ENCODE measurements at regions not wholly inside any gene's neighbourhood (a gene's known extent, or its start where the extent isn't known, plus 50 kb on each side); places are given as distances from the start of the nearest gene placed in this dataset.

- DNase-seq: no peak
Measured at GRCh38 chr6:141364232-141364631, 768.5 kb upstream of the GJE1 start.

GRCh38 chr6:141361559-141361958 is 771.2 kb upstream of the GJE1 start:
- DNase-seq: no peak

GRCh38 chr6:141359953-141360352 is 772.8 kb upstream of the GJE1 start:
- DNase-seq: no peak

- no peak for DNase-seq
Measured at GRCh38 chr6:141354191-141354955, 778.4 kb upstream of the GJE1 start.

GRCh38 chr6:141351721-141352120 is 781.0 kb upstream of the GJE1 start:
- DNase-seq: no peak

GRCh38 chr6:141349710-141350109 is 783.0 kb upstream of the GJE1 start:
- DNase-seq: peak; percentile 65

- no peak for DNase-seq
Measured at GRCh38 chr6:141347906-141348492, 784.7 kb upstream of the GJE1 start.

GRCh38 chr6:141347086-141347485 is 785.6 kb upstream of the GJE1 start:
- DNase-seq: no peak

GRCh38 chr6:141346535-141346934 is 786.2 kb upstream of the GJE1 start:
- DNase-seq: no peak

GRCh38 chr6:141337191-141337590 is 795.5 kb upstream of the GJE1 start:
- no peak for DNase-seq

GRCh38 chr6:141335477-141336273 is 797.0 kb upstream of the GJE1 start:
- DNase-seq: no peak

- DNase-seq: no peak
Measured at GRCh38 chr6:141326925-141327324, 805.8 kb upstream of the GJE1 start.

GRCh38 chr6:141326426-141326825 is 806.3 kb upstream of the GJE1 start:
- DNase-seq: peak; percentile 57

- peak; percentile 84 for DNase-seq
Measured at GRCh38 chr6:141321493-141322347, 811.0 kb upstream of the GJE1 start.

- no peak for DNase-seq
Measured at GRCh38 chr6:141316236-141316635, 816.5 kb upstream of the GJE1 start.

GRCh38 chr6:141313986-141314385 is 818.7 kb upstream of the GJE1 start:
- DNase-seq: no peak

GRCh38 chr6:141309295-141309694 is 823.4 kb upstream of the GJE1 start:
- peak; percentile 56 for DNase-seq

GRCh38 chr6:141307309-141307998 is 825.3 kb upstream of the GJE1 start:
- DNase-seq: no peak

GRCh38 chr6:141303907-141304306 is 828.8 kb upstream of the GJE1 start:
- DNase-seq: no peak

- no peak for DNase-seq
Measured at GRCh38 chr6:141301779-141302178, 830.9 kb upstream of the GJE1 start.

GRCh38 chr6:141290941-141291721 is 841.6 kb upstream of the GJE1 start:
- DNase-seq: peak; percentile 15

Measured in OCI-M1 (cell line).